Neutrophil (primary cell): ENCODE measurements at regions not wholly inside any gene's neighbourhood (a gene's known extent, or its start where the extent isn't known, plus 50 kb on each side); places are given as distances from the start of the nearest gene placed in this dataset.
"Not testable (repeated sequence)": the region's sequence is repeated elsewhere in the genome, so short reads cannot be mapped to it uniquely, and the experiment has no call there.

ENCODE experiments used
- H3K27ac ChIP-seq: fragments of 200-600 bp; sonication (generic); 2 replicates; pipeline ENCODE4 v1.5.1; 2016; ENCODE audit warnings: mild to moderate bottlenecking, moderate library complexity
- H3K27me3 ChIP-seq: fragments of 200-600 bp; sonication (generic); 2 replicates; pipeline ENCODE4 v1.6.0; 2016; ENCODE audit warnings: mild to moderate bottlenecking
- H3K36me3 ChIP-seq: fragments of 200-600 bp; sonication (generic); 2 replicates; pipeline ENCODE4 v1.5.1; 2017
- H3K4me1 ChIP-seq, 2 experiments: fragments of 200-600 bp in 1 of 2; sonication (generic) in 1 of 2; 1 replicate in 1 of 2; 2 replicates in 1 of 2; pipeline versions ENCODE4 v1.5.1 to v1.6.1; 2013 to 2016; ENCODE audit warnings: low read depth in 1 of 2, low read length in 1 of 2, mild to moderate bottlenecking in 1 of 2, moderate library complexity in 1 of 2; ENCODE audit not compliant: control insufficient read depth in 1 of 2, insufficient read depth in 1 of 2
- H3K4me3 ChIP-seq, 2 experiments: fragments of 200-600 bp in 1 of 2; sonication (generic) in 1 of 2; 1 replicate in 1 of 2; 2 replicates in 1 of 2; pipeline ENCODE4 v1.5.1; 2013 to 2016; ENCODE audit warnings: low read depth in 1 of 2, low read length in 1 of 2, mild to moderate bottlenecking in 1 of 2, moderate library complexity in 1 of 2
- H3K9me3 ChIP-seq: fragments of 200-600 bp; sonication (generic); 2 replicates; pipeline ENCODE4 v1.5.1; 2016
- TF ChIP-seq, protein P1 (sequence below): fragments of 200-600 bp; sonication (generic); IDR thresholded peaks from 2 replicates; pipeline ENCODE4 v1.5.1; 2016; ENCODE audit warnings: antibody characterized with exemption

DNA sequence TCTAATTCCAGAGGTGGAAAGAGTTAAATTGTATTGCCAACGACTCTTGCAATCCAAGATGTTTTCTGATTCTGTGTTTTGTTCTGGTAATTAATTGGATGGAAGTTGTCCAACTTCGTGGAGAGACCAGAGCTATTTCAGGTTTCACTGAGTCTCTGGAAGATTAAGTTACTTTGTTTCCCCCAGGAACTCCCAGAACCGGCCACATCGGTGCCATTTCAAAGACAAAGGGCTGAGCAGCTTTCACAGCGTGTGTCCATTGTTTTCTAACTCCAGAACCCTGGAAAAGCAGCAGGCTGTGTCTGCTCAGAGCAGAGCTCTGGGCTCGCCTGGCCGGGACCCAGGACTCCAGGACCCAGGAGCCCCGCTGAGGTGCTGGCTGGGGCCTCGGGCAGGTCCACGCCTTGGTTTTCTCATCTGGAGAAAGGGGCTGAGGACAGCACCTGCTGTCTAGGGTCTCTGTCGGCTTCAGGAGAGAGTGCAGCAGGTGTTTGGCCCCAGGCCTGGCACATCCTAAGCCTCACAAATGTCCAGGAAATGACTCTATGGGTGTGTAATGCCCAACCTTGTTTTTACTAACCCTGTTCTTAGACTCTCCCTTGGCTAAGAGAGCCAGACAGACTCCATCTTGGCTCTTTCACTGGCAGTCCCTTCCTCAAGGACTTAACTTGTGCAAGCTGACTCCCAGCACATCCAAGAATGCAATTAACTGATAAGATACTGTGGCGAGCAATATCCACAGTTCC is 86.0 kb upstream of the SFSWAP start:
- H3K27ac ChIP-seq, H3K9me3 ChIP-seq, H3K36me3 ChIP-seq, H3K4me3 ChIP-seq: not testable (repeated sequence)
- peaks cover 53% of the 10 kb centered on the region for H3K27me3 ChIP-seq
- H3K4me1 ChIP-seq = peaks cover 15% of the 10 kb centered on the region in 2 experiments

DNA sequence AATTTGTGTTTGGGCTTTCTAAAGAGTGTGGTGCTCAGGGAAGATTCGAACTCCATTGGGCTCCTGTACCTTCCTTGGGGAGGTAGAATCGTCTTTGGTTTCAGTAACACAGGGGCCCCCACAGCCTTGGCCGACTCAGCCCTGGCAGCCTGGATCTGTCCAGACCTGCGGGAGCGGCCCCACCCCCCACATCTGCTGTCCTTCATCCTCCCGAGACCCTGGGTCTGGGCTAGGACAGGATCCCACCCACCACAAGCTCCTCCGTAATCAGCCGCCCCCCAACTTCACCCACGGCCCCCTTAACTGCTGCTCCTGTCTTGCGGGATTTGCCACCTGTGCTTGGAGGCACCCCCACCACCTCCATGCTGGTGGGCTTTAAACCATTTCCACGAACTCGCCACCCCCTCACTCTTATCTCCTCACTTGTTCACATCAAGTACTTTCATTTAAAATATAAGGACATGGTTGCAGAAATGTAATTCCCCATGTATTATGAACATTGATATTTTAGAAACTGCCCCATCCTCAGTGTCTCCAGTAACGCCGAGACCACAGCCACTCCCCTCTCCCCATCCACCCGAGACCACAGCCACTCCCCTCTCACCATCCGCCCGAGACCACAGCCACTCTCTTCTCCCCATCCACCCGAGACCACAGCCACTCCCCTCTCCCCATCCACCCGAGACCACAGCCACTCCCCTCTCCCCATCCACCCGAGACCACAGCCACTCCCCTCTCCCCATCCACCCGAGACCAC is 84.7 kb upstream of the SFSWAP start:
- H3K36me3 ChIP-seq, H3K9me3 ChIP-seq, H3K4me3 ChIP-seq, H3K27ac ChIP-seq: not testable (repeated sequence)
- Histone ChIP-seq H3K4me1 (peaks cover 15% of the 10 kb centered on the region in 2 experiments), H3K27me3 (peaks cover 54% of the 10 kb centered on the region)

DNA sequence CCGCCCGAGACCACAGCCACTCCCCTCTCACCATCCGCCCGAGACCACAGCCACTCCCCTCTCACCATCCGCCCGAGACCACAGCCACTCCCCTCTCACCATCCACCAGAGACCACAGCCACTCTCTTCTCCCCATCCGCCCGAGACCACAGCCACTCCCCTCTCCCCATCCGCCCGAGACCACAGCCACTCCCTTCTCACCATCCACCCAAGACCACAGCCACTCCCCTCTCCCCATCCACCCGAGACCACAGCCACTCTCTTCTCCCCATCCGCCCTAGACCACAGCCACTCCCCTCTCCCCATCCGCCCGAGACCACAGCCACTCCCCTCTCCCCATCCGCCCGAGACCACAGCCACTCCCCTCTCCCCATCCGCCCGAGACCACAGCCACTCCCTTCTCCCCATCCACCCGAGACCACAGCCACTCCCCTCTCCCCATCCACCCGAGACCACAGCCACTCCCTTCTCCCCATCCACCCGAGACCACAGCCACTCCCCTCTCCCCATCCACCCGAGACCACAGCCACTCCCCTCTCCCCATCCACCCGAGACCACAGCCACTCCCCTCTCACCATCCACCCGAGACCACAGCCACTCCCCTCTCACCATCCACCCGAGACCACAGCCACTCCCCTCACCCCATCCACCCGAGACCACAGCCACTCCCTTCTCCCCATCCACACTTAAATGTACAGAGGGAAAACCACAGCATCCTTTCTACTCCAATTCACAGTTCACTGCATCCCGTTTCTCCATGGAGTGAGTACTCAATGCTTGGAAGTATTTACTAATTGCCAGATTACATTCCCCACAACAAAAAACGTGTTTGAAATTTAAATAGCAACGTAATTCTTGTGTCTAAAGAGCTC is 83.5 kb upstream of the SFSWAP start:
- peaks cover 44% of the 10 kb centered on the region for H3K27me3 ChIP-seq
- not testable (repeated sequence) for H3K9me3 ChIP-seq, H3K36me3 ChIP-seq, H3K27ac ChIP-seq, H3K4me3 ChIP-seq
- H3K4me1 ChIP-seq = peaks cover 15% of the 10 kb centered on the region in 2 experiments

DNA sequence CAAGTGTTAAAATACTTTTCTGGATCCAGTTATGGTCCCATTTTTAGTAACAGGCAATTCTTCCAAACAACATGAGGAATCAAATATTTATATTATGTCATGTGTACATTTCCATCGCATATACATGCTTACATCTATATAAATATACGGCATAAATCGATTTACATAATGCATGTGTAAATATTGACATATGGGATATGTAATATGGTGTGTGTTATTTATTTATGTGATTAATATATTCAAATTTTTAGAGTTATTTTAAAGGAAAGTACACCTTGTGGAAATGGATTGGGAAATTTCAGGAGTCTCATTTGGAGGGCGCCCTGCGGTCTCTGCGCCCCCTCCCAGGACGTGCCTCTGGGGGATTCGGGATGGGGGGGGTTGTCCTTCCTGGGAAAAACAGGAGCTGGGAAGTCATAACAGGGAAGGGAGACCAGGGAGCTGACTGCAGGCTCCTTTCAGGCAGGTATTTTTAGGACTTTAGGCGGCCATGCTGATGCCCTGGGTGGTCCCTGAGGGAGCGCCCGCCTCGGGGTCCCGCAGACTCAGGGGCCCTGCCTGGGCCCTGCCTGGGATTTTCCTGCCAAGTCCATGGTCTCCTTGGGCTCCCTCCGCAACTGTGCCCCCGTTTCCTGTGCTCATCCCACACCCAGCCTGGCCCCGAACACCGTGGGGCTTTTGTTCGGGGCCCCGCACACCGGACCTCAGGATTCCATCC is 82.7 kb upstream of the SFSWAP start:
- Histone ChIP-seq H3K4me3 (no peak overlapping the region), H3K4me1 (peaks cover 15% of the 10 kb centered on the region in 2 experiments), H3K27me3 (peaks cover 41% of the 10 kb centered on the region), H3K27ac (no peak overlapping the region), H3K9me3 (no peaks in the 10 kb centered on the region), H3K36me3 (no peaks in the 10 kb centered on the region)
- TF ChIP-seq, protein P1, sequence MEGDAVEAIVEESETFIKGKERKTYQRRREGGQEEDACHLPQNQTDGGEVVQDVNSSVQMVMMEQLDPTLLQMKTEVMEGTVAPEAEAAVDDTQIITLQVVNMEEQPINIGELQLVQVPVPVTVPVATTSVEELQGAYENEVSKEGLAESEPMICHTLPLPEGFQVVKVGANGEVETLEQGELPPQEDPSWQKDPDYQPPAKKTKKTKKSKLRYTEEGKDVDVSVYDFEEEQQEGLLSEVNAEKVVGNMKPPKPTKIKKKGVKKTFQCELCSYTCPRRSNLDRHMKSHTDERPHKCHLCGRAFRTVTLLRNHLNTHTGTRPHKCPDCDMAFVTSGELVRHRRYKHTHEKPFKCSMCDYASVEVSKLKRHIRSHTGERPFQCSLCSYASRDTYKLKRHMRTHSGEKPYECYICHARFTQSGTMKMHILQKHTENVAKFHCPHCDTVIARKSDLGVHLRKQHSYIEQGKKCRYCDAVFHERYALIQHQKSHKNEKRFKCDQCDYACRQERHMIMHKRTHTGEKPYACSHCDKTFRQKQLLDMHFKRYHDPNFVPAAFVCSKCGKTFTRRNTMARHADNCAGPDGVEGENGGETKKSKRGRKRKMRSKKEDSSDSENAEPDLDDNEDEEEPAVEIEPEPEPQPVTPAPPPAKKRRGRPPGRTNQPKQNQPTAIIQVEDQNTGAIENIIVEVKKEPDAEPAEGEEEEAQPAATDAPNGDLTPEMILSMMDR = no peak

DNA sequence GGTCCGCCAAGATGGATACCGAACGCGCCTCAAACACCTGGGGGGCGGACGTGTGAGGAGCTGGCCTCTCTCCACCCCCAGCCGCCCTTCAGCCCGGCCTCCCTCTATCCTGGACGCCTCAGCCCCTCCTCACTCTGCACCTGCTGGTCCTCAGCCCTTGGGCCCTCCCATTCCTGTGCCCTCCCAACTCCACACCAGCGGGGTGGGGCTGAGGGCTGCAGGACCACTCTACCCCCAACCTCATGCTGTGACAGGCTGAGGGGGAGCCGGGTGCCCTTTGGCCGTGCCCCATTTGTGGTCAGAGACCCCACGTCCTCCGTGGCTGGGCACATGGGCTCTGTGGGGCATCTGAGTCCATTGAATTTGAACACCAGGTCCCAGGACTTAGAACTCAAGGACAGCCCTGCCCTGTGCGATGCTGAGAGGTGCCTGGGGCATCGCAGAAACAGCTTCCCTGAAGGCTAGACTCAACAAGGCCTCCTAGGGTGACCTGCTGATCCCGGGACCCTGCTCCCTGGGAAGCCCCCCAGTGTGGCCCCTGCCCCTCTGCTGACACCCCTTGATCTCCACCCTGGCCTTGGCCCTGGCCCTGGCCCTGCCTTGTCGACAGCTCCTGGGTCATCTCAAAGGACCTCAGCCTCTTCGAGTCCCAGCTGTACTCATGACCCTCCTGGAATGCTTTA is 82.0 kb upstream of the SFSWAP start:
- Histone ChIP-seq H3K4me3 (no peak overlapping the region), H3K36me3 (no peaks in the 10 kb centered on the region), H3K27ac (no peak overlapping the region), H3K9me3 (no peaks in the 10 kb centered on the region), H3K4me1 (peaks cover 15 to 20% of the 10 kb centered on the region in 2 experiments), H3K27me3 (peaks cover 38% of the 10 kb centered on the region)
- TF ChIP-seq, protein P1 = no peak

DNA sequence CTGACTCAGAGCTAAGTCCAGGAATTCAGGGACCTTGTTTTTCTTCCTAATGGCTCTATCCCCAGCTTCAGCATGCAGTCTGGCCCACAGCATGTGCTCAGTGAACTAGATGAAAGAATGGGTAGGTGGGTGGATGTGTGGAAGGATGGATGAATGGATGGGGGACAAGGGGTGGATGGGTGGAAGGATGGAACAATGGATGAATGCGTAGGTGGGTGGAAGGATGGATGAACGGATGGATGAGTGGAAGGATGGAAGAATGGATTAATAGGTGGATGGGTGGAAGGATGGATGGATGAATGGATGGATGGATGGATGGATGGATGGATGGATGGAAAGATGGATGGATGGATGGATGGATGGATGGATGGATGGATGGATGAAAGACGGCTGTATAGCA is 79.7 kb upstream of the SFSWAP start:
- Histone ChIP-seq H3K27ac (no peak overlapping the region), H3K4me3 (no peak overlapping the region)

DNA sequence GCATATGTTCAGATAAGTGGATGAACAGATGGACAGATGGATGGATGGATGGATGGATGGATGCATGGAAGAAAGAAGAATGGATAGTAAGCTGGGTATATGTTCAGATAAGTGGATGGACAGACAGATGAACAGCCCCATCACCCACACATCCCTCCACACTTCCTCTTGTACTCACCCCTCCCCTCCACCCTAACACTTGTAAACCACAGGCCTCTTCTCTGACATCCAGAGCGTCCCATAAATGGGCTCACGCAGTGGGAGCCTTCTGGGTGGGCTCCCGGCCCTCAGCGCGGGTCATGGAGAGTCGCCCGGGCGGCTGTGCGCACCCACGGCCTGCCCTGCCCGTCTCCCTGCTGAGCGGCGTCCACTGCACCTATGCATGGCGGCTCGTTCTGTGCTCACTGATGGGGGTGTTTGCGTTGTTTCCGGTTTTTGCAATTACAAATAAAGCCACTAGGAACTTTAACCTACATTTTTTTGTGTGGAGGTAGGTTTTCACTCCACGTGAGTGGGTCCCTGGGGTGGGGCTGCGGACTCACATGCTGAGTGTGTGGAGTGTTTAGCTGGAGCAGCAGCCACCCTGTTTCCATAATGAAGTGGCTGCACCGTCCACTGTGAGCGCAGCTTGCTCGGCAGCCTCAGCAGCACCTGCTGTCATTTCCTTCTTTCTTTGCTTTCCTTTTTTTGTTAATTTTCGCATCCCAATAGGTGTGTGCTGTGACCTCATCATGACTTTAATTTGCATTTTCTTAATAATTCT is 78.8 kb upstream of the SFSWAP start:
- not testable (repeated sequence) for H3K4me3 ChIP-seq, H3K36me3 ChIP-seq, H3K27ac ChIP-seq, H3K9me3 ChIP-seq
- peaks cover 15 to 21% of the 10 kb centered on the region in 2 experiments for H3K4me1 ChIP-seq
- peaks cover 29% of the 10 kb centered on the region for H3K27me3 ChIP-seq

More for the DNA sequence above, 79.7 kb upstream of the SFSWAP start:
- TF ChIP-seq, protein P1 = no peak
- Histone ChIP-seq H3K36me3 (no peaks in the 10 kb centered on the region), H3K27me3 (peaks cover 26% of the 10 kb centered on the region), H3K9me3 (no peaks in the 10 kb centered on the region), H3K4me1 (peaks cover 15 to 21% of the 10 kb centered on the region in 2 experiments)

DNA sequence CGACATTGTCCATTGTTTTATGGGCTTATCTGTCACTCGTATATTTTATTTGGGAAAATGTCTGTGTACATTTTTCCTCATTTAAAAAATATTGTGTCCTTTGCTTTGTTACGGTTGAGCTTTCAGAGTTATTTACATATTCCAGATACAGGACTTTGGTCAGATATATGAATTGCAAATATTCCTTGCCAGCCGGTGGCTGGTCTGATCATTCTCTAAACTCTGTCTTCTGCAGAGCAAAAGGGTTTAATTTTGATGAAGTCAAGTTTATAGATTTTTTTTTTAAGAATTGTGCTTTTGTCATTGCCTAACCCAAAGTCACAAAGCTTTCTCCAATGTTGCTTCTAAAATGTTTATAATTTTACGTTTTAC is 78.3 kb upstream of the SFSWAP start:
- not testable (repeated sequence) for H3K27ac ChIP-seq, H3K9me3 ChIP-seq, H3K36me3 ChIP-seq, H3K4me3 ChIP-seq
- Histone ChIP-seq H3K4me1 (peaks cover 14 to 21% of the 10 kb centered on the region in 2 experiments), H3K27me3 (peaks cover 34% of the 10 kb centered on the region)

DNA sequence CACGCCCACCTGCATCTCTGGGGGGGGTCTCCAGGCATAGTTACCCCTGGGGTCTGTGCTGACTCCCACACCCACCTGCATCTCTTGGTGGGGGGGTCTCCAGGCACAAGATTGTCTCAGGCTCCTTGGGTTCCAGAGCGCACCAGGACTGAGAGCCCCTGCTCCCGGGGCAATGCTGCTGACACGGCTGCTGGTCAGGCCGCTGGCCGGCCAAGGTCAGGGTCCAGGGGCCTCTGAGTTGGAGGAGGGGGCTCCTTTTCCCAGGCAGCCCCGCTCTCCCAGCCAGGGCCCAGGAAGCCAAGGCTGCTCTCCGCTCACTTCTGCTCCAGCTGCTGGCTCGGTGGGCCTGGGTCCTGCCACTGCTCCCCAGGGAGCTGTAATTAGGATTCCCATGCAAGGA is 77.3 kb upstream of the SFSWAP start:
- H3K27me3 ChIP-seq = peaks cover 43% of the 10 kb centered on the region
- peaks cover 5 to 11% of the 10 kb centered on the region in 2 experiments for H3K4me1 ChIP-seq
- H3K9me3 ChIP-seq, H3K4me3 ChIP-seq, H3K27ac ChIP-seq, H3K36me3 ChIP-seq: not testable (repeated sequence)
